Epithelial cell of esophagus (primary cell): ENCODE measurements at regions not wholly inside any gene's neighbourhood (a gene's known extent, or its start where the extent isn't known, plus 50 kb on each side); places are given as distances from the start of the nearest gene placed in this dataset.
A peak's percentile ranks its signal among the peaks of the same experiment; 100 is the strongest.

Experiments used
- DNase-seq: peaks from one replicate; pipeline ENCODE4 v3.0.0; 2010; ENCODE audit warnings: low read depth
- H3K4me3 ChIP-seq: 2 replicates; pipeline ENCODE4 v1.5.1; 2011; ENCODE audit warnings: mild to moderate bottlenecking, low read length, control low read depth
- TF ChIP-seq, protein P1 (sequence below): IDR thresholded peaks from 2 replicates; pipeline ENCODE4 v1.5.1; 2011; ENCODE audit warnings: low read depth, mild to moderate bottlenecking, low read length, control low read depth, inconsistent platforms; ENCODE audit not compliant: insufficient read depth; ENCODE audit errors: missing control alignments

DNA sequence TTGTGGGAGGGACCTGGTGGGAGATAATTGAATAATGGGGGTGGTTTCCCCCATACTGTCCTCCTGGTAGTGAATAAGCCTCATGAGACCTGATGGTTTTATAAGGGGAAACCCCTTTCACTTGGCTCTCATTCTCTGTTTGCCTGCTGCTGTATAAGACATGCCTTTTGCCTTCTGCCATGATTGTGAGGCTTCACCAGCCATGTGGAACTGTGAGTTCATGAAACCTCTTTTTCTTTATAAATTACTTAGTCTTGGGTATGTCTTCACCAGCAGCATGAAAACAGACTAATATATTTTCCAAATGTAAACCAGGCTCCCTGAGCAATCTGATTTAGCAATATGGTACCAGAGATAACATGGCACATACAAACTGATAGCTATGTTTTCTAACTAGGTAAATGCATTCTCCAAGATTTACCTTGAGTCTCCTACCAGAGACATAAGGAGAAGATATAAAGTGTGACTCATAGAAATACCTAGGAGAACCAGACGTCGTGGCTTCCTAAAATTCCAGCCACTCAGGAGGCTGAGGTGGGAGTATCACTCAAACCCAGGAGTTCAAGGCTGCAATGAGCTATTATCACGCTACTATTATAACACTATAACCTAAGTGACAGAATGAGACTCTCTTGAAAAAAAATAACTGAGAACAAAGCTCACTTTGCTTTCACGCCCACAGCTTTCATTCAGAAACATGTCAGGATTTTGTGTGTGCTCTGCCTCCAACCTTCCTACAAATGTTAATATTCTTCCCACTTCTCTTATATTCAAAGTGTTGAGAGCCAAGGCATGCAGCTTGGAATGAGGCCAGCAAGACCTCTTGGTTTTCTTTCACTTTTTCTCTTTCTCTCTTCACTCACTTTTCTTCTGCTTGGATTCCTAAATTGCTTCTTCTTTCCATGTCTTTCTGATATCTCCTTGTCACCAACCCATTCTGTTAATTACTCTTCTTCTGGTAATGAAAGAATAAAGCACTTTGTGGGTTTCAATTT is 263.9 kb upstream of the UBE2E3 start:
- TF ChIP-seq, protein P1, sequence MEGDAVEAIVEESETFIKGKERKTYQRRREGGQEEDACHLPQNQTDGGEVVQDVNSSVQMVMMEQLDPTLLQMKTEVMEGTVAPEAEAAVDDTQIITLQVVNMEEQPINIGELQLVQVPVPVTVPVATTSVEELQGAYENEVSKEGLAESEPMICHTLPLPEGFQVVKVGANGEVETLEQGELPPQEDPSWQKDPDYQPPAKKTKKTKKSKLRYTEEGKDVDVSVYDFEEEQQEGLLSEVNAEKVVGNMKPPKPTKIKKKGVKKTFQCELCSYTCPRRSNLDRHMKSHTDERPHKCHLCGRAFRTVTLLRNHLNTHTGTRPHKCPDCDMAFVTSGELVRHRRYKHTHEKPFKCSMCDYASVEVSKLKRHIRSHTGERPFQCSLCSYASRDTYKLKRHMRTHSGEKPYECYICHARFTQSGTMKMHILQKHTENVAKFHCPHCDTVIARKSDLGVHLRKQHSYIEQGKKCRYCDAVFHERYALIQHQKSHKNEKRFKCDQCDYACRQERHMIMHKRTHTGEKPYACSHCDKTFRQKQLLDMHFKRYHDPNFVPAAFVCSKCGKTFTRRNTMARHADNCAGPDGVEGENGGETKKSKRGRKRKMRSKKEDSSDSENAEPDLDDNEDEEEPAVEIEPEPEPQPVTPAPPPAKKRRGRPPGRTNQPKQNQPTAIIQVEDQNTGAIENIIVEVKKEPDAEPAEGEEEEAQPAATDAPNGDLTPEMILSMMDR: no peak
- H3K4me3 ChIP-seq: no peak overlapping the region
- no peak for DNase-seq

DNA sequence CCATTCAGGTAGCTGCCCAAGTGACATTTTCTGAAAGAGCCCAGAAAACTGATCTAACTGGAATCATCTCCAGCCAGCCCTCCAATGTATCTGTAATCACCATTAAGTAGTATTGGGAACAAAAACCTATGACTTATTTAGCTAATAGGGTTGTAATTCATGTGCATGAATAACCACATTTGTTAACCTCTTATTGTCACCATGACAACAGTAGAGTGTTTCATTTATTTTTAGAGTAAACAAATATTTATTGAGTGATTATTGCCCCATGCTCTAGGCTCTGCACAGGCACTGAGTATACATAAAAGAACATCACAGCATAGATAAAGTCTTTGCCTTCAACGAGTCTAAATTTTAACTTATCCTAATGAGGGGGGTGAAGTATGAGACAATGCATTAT is 265.4 kb upstream of the UBE2E3 start:
- DNase-seq: no peak
- TF ChIP-seq, protein P1: no peak
- H3K4me3 ChIP-seq: no peak overlapping the region

DNA sequence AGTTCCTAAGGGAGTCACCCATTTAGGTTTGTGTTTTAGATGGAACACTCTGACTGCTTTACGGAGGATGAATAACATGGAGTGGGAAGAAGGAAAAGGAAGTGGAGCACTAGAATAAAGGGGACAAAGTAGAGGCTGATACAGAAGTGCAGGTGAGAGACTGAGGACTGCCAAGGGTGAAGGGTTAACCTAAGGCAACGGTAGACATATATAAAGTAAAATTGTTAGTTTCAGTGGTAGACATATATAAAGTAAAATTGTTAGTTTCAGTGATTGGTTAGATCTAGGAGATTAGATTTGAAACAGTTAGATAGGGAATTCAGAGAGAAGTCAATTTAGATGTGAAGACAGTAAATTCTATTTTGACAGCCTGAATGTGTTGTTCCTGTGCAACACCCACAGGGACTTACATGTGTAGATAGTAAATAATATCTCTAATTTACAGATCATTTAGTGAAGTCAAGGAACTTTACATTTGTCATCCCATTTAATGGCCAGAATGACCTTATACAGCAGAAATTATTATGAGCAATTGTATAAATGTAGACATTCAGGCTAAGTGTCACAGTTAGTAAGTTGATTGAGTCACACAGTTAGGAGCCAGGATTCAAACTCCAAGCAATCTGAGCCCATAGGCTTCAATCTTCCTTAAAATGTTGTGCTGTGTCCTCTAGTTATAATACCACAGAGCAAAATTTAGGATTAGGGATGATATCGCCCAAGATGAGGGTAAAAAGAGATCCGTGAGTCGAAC is 270.8 kb upstream of the UBE2E3 start:
- TF ChIP-seq, protein P1: no peak
- no peak overlapping the region for H3K4me3 ChIP-seq
- DNase-seq: peak; percentile 23

DNA sequence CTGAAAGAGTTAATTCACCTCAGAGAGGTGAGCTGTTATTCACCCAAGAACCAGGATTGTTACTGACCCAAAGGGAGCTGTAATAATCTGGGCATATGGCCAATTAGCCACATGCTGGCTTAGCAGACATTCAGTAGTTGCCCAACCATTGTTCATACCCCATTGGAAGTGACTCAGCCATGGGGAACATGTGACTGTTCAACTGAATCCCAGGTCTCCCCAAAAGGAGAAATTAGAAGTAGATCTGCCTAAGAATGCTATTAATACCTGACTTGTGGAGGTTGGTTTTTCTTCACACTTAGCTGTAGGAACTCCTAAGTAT is 272.6 kb upstream of the UBE2E3 start:
- DNase-seq: peak; percentile 98
- no peak overlapping the region for H3K4me3 ChIP-seq
- TF ChIP-seq, protein P1: no peak

DNA sequence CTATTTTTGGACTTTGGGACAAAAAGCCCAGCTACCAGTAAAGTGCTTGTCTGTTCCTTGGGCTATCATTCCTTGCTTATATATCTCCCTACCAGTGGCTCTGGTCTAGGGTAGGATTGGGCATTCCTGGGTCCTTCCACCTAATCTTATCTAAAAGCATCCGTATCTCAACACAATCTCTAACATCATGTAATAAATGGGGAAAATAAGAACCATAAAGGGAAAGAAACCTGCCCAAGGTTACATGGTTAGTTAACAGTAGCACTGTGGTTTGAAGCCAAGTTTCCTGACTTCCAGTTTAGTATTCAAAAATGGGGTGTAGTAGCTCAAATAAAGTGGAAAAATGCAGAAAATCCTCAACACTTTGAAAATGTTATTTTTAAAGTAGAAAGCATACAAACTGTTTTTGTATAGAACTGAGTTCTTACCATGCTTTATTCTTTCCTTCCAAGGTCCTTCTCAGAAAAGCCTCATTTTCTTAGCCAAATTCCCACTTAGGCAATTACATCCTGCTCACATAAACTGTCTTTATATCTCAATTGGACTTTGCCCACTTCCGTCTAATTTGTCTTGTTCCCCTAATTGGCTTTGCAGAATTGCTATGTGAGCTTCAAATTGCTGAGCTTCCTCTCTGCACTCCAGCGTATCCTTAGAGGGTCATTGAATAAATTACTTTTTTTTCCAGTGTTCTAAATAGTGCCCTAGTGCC is 273.1 kb upstream of the UBE2E3 start:
- TF ChIP-seq, protein P1: no peak
- no peak overlapping the region for H3K4me3 ChIP-seq
- no peak for DNase-seq

DNA sequence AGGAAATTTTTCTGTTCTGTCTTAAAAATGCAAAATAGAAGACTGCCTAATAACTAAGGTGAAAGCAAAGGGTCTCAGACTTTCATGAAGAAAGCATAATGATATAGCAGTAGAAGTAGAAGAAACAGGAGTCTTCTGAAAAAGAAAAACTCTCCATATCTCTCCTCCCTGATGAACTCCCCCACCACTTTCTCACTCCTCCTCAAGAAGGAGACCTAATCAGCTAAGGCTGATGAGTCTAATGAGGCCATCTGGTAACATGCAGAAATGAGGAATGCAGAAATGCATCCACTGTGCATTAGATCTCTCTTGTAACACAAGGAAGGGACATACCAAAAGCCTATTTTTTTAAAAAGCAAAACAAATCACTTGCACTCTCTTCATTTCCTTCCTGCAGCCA is 273.7 kb upstream of the UBE2E3 start:
- no peak for DNase-seq
- TF ChIP-seq, protein P1: no peak

More for the DNA sequence above, 273.7 kb upstream of the UBE2E3 start:
- H3K4me3 ChIP-seq: no peak overlapping the region
